Memory B cell (primary cell): ENCODE measurements at regions not wholly inside any gene's neighbourhood (a gene's known extent, or its start where the extent isn't known, plus 50 kb on each side); places are given as distances from the start of the nearest gene placed in this dataset.

ENCODE experiments used
- ATAC-seq: fragments of 150-1000 bp; cut with Tn5 transposase; 2 replicates; pipeline ENCODE4 v1.10.0; 2021; ENCODE audit warnings: low read depth, mild to moderate bottlenecking, moderate library complexity
- DNase-seq, 2 donors: peaks; one replicate each; pipeline ENCODE4 v3.0.0; 2022; ENCODE audit warnings: low spot score in 2 of 2
- H3K27ac Mint-ChIP-seq: one replicate; pipeline ENCODE4 v1.8.0; 2022; ENCODE audit warnings: mild to moderate bottlenecking, moderate library complexity, mixed read lengths
- H3K27me3 Mint-ChIP-seq: one replicate; pipeline ENCODE4 v1.8.0; 2022; ENCODE audit warnings: mixed read lengths
- H3K36me3 Mint-ChIP-seq: one replicate; pipeline ENCODE4 v1.8.0; 2022; ENCODE audit warnings: mild to moderate bottlenecking, mixed read lengths
- H3K4me1 Mint-ChIP-seq: one replicate; pipeline ENCODE4 v1.8.0; 2022; ENCODE audit warnings: mixed read lengths
- H3K4me3 Mint-ChIP-seq: one replicate; pipeline ENCODE4 v1.8.0; 2022; ENCODE audit warnings: mild to moderate bottlenecking, moderate library complexity, mixed read lengths
- H3K9me3 Mint-ChIP-seq: one replicate; pipeline ENCODE4 v1.8.0; 2022; ENCODE audit warnings: mixed read lengths

- H3K4me1 Mint-ChIP-seq = no peaks in the 10 kb centered on the region
- H3K9me3 Mint-ChIP-seq = no peaks in the 10 kb centered on the region
- H3K27ac Mint-ChIP-seq = no peak overlapping the region
These were observed 94.4 kb upstream of the PRLR start for GRCh38 chr5:35324679-35325078.

GRCh38 chr5:35324201-35324600, 93.9 kb upstream of the PRLR start:
- ATAC-seq (no peak), DNase-seq (no peak)
- Mint-ChIP-seq H3K27me3 (peaks cover 3% of the 10 kb centered on the region), H3K4me3 (no peak overlapping the region), H3K4me1 (no peaks in the 10 kb centered on the region), H3K36me3 (no peaks in the 10 kb centered on the region), H3K27ac (no peak overlapping the region), H3K9me3 (no peaks in the 10 kb centered on the region)

More at GRCh38 chr5:35324679-35325078, 94.4 kb upstream of the PRLR start:
- no peak overlapping the region for H3K4me3 Mint-ChIP-seq
- peaks cover 3% of the 10 kb centered on the region for H3K27me3 Mint-ChIP-seq
- H3K36me3 Mint-ChIP-seq = no peaks in the 10 kb centered on the region
- no peak for DNase-seq
- no peak for ATAC-seq

DNA sequence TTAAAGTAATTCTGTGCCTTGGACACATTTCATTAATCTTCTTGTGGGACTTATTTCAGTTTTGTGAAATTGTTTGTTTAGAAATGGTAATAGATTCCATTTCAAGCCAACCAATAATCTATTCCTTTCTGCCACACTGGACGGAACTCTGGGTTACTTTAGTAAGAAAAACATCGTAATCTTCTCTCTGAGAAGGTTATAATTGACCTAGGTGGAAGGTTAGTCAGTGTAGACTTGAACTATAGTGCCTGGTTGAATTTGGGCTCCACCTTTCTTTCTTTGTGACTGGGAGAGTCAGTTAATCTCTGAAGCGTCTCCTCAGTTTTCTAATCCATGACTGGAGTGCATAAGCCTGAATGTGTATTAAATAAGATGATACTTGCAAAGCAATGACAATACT, 89.7 kb upstream of the PRLR start:
- peak overlapping the region; percentile 95 for H3K27ac Mint-ChIP-seq
- DNase-seq = no peak

DNA sequence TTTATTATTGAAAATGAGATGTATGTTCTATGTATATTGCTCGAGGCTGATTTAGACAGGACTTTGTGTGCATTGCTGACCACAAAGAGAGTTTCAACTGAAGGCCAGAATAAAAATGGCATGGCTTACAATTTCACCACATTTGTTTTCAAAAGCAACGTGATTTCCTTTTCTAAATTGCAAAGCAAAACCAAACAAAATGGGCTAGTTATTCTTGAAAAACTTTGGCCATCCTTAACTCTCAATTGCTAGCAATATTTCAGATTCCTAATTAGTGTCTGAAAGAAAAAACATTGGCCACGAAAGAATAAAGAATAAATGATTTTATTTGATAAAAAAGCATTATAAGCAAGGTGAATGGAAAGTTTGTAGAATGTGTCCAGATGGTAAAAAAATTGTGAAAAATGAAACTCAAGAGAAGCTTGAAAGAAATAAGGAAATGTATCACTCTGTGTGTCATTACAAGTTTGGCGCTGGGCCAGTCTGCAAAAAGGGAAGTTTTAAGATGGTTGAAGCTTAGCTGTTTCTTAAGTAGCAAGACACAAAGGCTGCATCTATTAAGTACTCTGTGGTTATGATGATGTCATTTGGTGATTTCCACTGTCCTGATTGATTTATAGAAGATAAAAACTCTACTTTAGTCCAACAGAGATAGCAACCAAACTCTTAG, 89.2 kb upstream of the PRLR start:
- ATAC-seq (peak; percentile 96), DNase-seq (peak; percentile 40 to 76)
- H3K4me3 Mint-ChIP-seq = no peak overlapping the region
- no peaks in the 10 kb centered on the region for H3K4me1 Mint-ChIP-seq
- H3K9me3 Mint-ChIP-seq = peaks cover 2% of the 10 kb centered on the region
- peak overlapping the region; percentile 95 for H3K27ac Mint-ChIP-seq
- H3K27me3 Mint-ChIP-seq = no peaks in the 10 kb centered on the region
- no peaks in the 10 kb centered on the region for H3K36me3 Mint-ChIP-seq

More for the DNA sequence above, 89.7 kb upstream of the PRLR start:
- Mint-ChIP-seq H3K4me1 (no peaks in the 10 kb centered on the region), H3K4me3 (no peak overlapping the region), H3K27me3 (peaks cover 3% of the 10 kb centered on the region), H3K9me3 (peaks cover 2% of the 10 kb centered on the region), H3K36me3 (no peaks in the 10 kb centered on the region)
- ATAC-seq = peak; percentile 21

DNA sequence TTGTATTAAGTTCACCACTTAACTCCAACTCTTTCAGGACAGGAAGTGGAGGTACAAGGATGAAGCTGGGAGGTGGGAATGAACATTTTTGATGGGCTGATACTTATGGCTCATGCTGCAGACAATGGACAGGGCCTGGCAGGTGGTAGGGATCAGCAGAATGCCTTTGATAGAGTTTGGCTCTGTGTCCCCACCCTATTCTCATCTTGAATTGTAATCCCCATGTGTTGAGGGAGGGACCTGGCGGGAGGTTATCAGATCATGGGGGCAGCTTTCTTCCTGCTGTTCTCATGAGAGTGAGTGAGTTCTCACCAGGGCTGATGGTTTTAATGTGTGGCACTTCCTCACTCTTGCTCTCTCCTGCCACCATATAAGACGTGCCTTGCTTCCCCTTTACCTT, 87.3 kb upstream of the PRLR start:
- Mint-ChIP-seq H3K27me3 (no peaks in the 10 kb centered on the region), H3K27ac (peak overlapping the region; percentile 14), H3K36me3 (no peaks in the 10 kb centered on the region), H3K4me1 (no peaks in the 10 kb centered on the region), H3K4me3 (no peak overlapping the region), H3K9me3 (peaks cover 3% of the 10 kb centered on the region)
- no peak for ATAC-seq
- DNase-seq = no peak

DNA sequence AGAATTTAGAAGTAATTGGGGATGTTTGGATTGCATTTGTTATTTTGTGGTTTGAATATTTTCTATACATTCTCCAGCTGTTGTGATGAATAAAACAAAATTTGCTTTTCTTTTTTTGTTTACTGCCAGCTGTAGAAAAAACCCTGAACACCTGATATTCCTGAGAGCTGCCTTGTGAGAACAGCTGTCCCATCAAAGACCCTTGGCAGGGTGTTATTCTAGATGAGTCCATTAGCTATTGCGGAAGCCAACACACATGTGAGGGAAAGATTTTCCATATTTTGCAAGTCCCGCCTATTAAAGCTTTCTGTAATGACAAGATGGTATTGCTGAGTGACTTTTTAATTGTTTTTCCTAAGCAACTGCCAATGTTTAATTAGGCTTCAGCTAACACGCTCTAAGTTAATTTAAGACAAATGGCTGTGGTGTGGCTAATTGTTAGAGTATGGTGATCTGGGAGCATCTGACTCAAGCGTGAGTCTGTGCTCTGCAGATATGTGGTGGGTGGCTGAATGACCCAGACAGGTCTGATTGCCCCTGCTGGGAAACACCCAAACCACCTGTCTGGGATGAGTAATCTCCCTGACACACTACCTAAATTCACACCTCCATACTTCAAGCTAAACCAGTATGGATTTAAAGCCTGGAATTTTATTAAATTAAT, 86.5 kb upstream of the PRLR start:
- no peak for DNase-seq
- ATAC-seq = no peak
- Mint-ChIP-seq H3K27me3 (no peaks in the 10 kb centered on the region), H3K36me3 (no peaks in the 10 kb centered on the region), H3K4me1 (no peaks in the 10 kb centered on the region), H3K27ac (no peak overlapping the region), H3K4me3 (no peak overlapping the region), H3K9me3 (peaks cover 3% of the 10 kb centered on the region)

- Mint-ChIP-seq H3K9me3 (peaks cover 3% of the 10 kb centered on the region), H3K36me3 (no peaks in the 10 kb centered on the region), H3K27ac (no peak overlapping the region), H3K4me3 (no peak overlapping the region), H3K27me3 (no peaks in the 10 kb centered on the region), H3K4me1 (no peaks in the 10 kb centered on the region)
- no peak for DNase-seq
- ATAC-seq = no peak
These were observed 83.0 kb upstream of the PRLR start for GRCh38 chr5:35313291-35313690.

GRCh38 chr5:35312267-35312666, 82.0 kb upstream of the PRLR start:
- H3K36me3 Mint-ChIP-seq = no peaks in the 10 kb centered on the region
- H3K4me3 Mint-ChIP-seq = no peak overlapping the region
- peaks cover 1% of the 10 kb centered on the region for H3K9me3 Mint-ChIP-seq
- no peak overlapping the region for H3K27ac Mint-ChIP-seq
- no peaks in the 10 kb centered on the region for H3K27me3 Mint-ChIP-seq
- H3K4me1 Mint-ChIP-seq = no peaks in the 10 kb centered on the region
- DNase-seq (no peak), ATAC-seq (no peak)

DNA sequence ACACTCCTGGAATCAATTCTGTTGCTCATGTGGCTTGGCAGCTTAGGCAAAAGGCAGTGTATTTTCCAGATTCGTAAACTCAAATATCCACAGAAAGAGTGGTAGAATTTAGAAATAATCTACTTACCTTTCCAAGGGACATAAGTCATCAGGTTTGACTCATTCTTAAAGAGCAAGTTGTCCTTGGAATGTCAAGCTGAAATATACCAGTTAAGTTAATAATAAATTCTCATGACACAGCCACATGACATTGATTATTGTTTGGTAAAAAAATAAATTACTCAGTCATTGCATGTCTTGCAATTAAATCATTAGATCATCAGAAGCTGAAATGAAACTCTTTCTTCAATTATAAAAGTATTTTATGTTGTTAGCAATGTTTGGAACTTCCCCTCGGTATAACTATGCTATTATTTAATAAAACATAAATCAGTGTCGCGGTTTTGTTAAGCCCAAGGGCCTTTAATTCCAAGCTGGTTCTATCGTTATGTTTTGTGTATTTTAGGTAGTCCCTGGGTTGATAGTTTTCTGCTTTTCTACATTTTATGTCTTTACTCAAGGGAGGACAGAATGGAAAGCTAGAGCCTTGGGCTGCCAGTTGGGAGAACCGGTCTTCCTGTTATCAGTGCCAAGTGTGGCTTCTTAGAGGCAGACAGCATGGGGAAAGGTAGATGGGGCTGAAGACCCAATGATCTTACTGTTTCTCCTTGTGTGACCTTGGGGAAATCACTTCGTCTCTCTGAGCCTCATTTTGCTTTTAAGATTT, 79.3 kb upstream of the PRLR start:
- no peaks in the 10 kb centered on the region for H3K4me1 Mint-ChIP-seq
- peaks cover 3% of the 10 kb centered on the region for H3K27me3 Mint-ChIP-seq
- H3K27ac Mint-ChIP-seq = no peak overlapping the region
- no peak overlapping the region for H3K4me3 Mint-ChIP-seq
- ATAC-seq (no peak), DNase-seq (no peak)
- H3K36me3 Mint-ChIP-seq = no peaks in the 10 kb centered on the region
- H3K9me3 Mint-ChIP-seq = peaks cover 1% of the 10 kb centered on the region

- DNase-seq = no peak
- ATAC-seq = no peak
- H3K4me3 Mint-ChIP-seq = no peak overlapping the region
- no peaks in the 10 kb centered on the region for H3K36me3 Mint-ChIP-seq
- no peaks in the 10 kb centered on the region for H3K9me3 Mint-ChIP-seq
- no peaks in the 10 kb centered on the region for H3K4me1 Mint-ChIP-seq
- no peak overlapping the region for H3K27ac Mint-ChIP-seq
- H3K27me3 Mint-ChIP-seq = peaks cover 3% of the 10 kb centered on the region
These were observed 78.1 kb upstream of the PRLR start for GRCh38 chr5:35308421-35308820.

DNA sequence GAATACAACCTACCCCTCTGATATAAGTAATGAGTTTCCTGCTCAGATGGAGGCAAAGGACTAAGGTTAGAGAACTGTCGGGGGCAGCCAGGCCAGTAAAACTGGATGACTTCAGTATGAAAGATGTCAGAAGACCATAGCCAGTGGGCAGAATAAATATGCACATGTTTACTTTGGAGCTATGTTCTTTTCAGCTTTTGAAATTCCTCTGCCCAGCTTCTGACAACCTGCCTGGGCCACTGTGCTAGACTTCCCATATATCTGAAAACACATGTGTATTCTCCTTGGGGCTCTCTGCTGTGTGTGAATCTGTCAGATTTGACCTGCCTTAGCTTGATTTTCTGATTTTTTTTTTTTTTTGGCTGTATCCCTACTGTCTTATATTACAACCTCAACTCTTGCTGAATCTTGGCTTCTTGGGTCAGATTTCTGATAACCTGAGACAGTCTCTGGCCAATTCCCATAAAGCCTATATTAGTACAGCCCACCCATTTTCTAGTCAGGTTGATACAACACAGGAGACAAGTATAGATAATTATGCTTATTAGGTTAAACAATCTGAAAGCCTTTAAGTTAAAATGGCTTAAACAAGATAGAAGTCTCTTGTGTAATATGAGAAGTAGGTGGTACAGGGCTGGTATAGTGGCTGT, 76.6 kb upstream of the PRLR start:
- no peak overlapping the region for H3K4me3 Mint-ChIP-seq
- no peak for ATAC-seq
- H3K36me3 Mint-ChIP-seq = no peaks in the 10 kb centered on the region
- H3K27me3 Mint-ChIP-seq = peaks cover 3% of the 10 kb centered on the region
- DNase-seq = no peak
- H3K27ac Mint-ChIP-seq = no peak overlapping the region
- H3K9me3 Mint-ChIP-seq = no peaks in the 10 kb centered on the region
- peaks cover 2% of the 10 kb centered on the region for H3K4me1 Mint-ChIP-seq

DNA sequence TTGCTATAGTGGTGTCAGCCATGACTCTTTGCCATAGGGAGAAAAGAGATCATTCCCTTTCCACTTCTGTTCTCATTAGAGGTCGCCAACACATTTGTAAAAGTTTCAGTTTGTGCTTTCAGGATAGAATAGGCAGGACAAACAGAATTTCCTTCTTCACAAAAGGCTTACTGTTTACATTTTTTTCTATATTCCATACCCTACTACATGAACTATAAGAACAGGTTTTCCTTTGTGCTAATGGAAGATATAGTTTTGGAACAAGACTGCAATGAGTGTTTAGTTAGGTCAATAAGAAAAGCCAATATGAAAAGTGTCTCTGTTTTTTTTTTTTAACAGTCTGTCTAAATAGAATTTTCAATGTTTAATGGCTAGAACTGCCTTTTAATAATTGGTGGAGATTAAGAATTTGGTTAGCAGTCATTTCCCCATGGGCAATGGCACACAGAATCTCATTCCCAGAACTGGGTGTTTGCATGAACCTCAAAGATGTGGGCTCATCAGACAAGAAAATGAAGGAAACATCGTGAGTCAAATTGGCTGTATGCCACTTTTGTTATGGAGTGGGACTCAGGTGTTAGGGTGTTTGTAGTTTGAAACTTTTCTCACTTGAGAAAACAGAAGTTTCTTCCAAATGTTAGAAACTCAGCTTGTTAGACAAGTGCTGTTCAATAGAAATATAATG, 75.2 kb upstream of the PRLR start:
- H3K27ac Mint-ChIP-seq = no peak overlapping the region
- peaks cover 3% of the 10 kb centered on the region for H3K27me3 Mint-ChIP-seq
- peaks cover 1% of the 10 kb centered on the region for H3K9me3 Mint-ChIP-seq
- H3K4me3 Mint-ChIP-seq = no peak overlapping the region
- no peak for DNase-seq
- peaks cover 2% of the 10 kb centered on the region for H3K4me1 Mint-ChIP-seq
- no peak for ATAC-seq
- no peaks in the 10 kb centered on the region for H3K36me3 Mint-ChIP-seq

GRCh38 chr5:35304291-35304690, 74.0 kb upstream of the PRLR start:
- Mint-ChIP-seq H3K27ac (no peak overlapping the region), H3K36me3 (no peaks in the 10 kb centered on the region), H3K4me3 (no peak overlapping the region), H3K27me3 (peaks cover 3% of the 10 kb centered on the region), H3K9me3 (peaks cover 1% of the 10 kb centered on the region), H3K4me1 (peaks cover 2% of the 10 kb centered on the region)
- no peak for DNase-seq
- ATAC-seq = no peak
